PC-9 (cell line): ENCODE measurements at regions not wholly inside any gene's neighbourhood (a gene's known extent, or its start where the extent isn't known, plus 50 kb on each side); places are given as distances from the start of the nearest gene placed in this dataset.

Experiments used
- BruUV-seq: library from RNA; stranded (reverse); fragments of 400-500 nt; replicated peaks from 2 replicates; lab custom pipeline; 2021; lab: Mats Ljungman, UMichigan
- CTCF ChIA-PET: fragments of 300-600 bp; sonication (Branson Sonifier 250); formaldehyde crosslinking; loops from one replicate; lab custom pipeline; 2022; ENCODE audit warnings: antibody characterized with exemption; lab: Charles Lee
- POLR2A ChIA-PET: fragments of 300-600 bp; sonication (Branson Sonifier 250); formaldehyde crosslinking; loops from one replicate; lab custom pipeline; 2022; ENCODE audit warnings: antibody characterized with exemption; ENCODE audit not compliant: unreplicated experiment; lab: Charles Lee
- DNase-seq, 2 experiments: peaks; one replicate each; pipeline versions ENCODE4 v3.0.0 to v3.0.0-alpha.2; 2015 to 2022; ENCODE audit warnings: mixed read lengths in 1 of 2
- H2AFZ ChIP-seq: fragments of 200-600 bp; sonication (generic); 2 replicates; pipeline ENCODE4 v1.8.1; 2017; ENCODE audit warnings: antibody characterized with exemption
- H3F3A ChIP-seq: fragments of 200-600 bp; sonication (generic); 2 replicates; pipeline ENCODE4 v1.8.1; 2017; ENCODE audit warnings: antibody characterized with exemption, mild to moderate bottlenecking, low read depth; ENCODE audit not compliant: insufficient read depth
- H3K27ac ChIP-seq: fragments of 200-600 bp; sonication (generic); 2 replicates; pipeline ENCODE4 v1.6.1; 2016; ENCODE audit warnings: mixed run types
- H3K27me3 ChIP-seq: fragments of 200-600 bp; sonication (generic); 2 replicates; pipeline ENCODE4 v1.6.1; 2016; ENCODE audit warnings: low read depth, mixed run types; ENCODE audit not compliant: insufficient read depth
- H3K36me3 ChIP-seq: fragments of 200-600 bp; sonication (generic); 2 replicates; pipeline ENCODE4 v1.6.1; 2016; ENCODE audit warnings: low read depth, mixed run types
- H3K4me1 ChIP-seq: fragments of 200-600 bp; sonication (generic); replicated peaks from 2 replicates; pipeline ENCODE4 v1.6.1; 2016; ENCODE audit warnings: mixed run types; ENCODE audit not compliant: insufficient read depth
- H3K4me2 ChIP-seq: fragments of 200-600 bp; sonication (generic); 2 replicates; pipeline ENCODE4 v1.6.1; 2017; ENCODE audit warnings: mixed run types
- H3K4me3 ChIP-seq: fragments of 200-600 bp; sonication (generic); 2 replicates; pipeline ENCODE4 v1.6.1; 2016; ENCODE audit warnings: mixed run types
- H3K79me2 ChIP-seq: fragments of 200-600 bp; sonication (generic); 2 replicates; pipeline ENCODE4 v1.6.1; 2017; ENCODE audit warnings: low read depth, mixed run types
- H3K9me2 ChIP-seq: fragments of 200-600 bp; sonication (generic); 2 replicates; pipeline ENCODE4 v1.8.1; 2017; ENCODE audit warnings: mild to moderate bottlenecking; ENCODE audit not compliant: insufficient read depth
- H3K9me3 ChIP-seq: fragments of 200-600 bp; sonication (generic); 2 replicates; pipeline ENCODE4 v1.8.1; 2016; ENCODE audit warnings: low read depth; ENCODE audit not compliant: insufficient read depth
- H4K20me1 ChIP-seq: fragments of 200-600 bp; sonication (generic); 2 replicates; pipeline ENCODE4 v1.8.1; 2017; ENCODE audit not compliant: insufficient read depth
- EZH2 ChIP-seq: fragments of 200-600 bp; sonication (generic); IDR thresholded peaks from 2 replicates; pipeline ENCODE4 v1.8.0; 2017; ENCODE audit warnings: antibody characterized with exemption, low read depth
- intact Hi-C: fragments of 100-400 bp; cut with micrococcal nuclease; formaldehyde crosslinking; loops from one replicate; pipeline ENCODE4 v1.10.0; 2022; ENCODE audit not compliant: unreplicated experiment
- TF ChIP-seq, protein P1 (sequence below): fragments of 200-600 bp; sonication (generic); conservative IDR thresholded peaks from 2 replicates; pipeline ENCODE4 v1.6.1; 2017; ENCODE audit warnings: mixed run types, antibody characterized with exemption, mild to moderate bottlenecking, moderate library complexity

DNA sequence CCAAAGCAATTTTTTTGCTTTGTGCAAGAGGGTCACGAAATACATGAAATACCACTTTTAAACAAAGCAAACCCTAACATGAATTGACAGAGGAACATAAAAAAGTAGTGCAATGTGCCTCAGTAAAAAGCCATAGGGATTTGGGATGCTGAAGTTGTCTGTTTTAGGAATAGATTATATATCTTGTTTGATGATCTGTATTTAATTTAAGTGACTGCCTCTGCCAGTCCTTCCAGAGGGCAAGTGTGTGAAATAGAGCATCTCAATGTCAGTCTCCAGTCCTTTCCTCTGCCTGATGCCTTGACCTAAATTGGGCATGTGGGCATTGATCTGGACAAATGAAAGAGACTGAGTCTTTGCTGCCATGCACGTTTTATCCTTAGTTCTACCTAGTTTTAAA is 222.8 kb downstream of the PTPRC start:
- Histone ChIP-seq H3K9me3 (no peaks in the 10 kb centered on the region; the same call in 1 of the 2 replicates), H2AFZ (no peak overlapping the region), H3F3A (no peaks in the 10 kb centered on the region; the same call in 1 of the 2 replicates), H3K4me1 (no peaks in the 10 kb centered on the region), H3K4me2 (no peak overlapping the region), H3K27ac (no peak overlapping the region), H3K9me2 (no peaks in the 10 kb centered on the region), H3K4me3 (no peak overlapping the region), H3K79me2 (no peaks in the 10 kb centered on the region), H4K20me1 (no peaks in the 10 kb centered on the region), H3K36me3 (no peaks in the 10 kb centered on the region), H3K27me3 (no peaks in the 10 kb centered on the region)
- TF ChIP-seq EZH2 = no peak
- TF ChIP-seq, protein P1, sequence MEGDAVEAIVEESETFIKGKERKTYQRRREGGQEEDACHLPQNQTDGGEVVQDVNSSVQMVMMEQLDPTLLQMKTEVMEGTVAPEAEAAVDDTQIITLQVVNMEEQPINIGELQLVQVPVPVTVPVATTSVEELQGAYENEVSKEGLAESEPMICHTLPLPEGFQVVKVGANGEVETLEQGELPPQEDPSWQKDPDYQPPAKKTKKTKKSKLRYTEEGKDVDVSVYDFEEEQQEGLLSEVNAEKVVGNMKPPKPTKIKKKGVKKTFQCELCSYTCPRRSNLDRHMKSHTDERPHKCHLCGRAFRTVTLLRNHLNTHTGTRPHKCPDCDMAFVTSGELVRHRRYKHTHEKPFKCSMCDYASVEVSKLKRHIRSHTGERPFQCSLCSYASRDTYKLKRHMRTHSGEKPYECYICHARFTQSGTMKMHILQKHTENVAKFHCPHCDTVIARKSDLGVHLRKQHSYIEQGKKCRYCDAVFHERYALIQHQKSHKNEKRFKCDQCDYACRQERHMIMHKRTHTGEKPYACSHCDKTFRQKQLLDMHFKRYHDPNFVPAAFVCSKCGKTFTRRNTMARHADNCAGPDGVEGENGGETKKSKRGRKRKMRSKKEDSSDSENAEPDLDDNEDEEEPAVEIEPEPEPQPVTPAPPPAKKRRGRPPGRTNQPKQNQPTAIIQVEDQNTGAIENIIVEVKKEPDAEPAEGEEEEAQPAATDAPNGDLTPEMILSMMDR = no peak
- POLR2A ChIA-PET = no interaction called here
- intact Hi-C loops = no loop called here
- CTCF ChIA-PET = no interaction called here
- BruUV-seq = no TSS peak
- no peak for DNase-seq

DNA sequence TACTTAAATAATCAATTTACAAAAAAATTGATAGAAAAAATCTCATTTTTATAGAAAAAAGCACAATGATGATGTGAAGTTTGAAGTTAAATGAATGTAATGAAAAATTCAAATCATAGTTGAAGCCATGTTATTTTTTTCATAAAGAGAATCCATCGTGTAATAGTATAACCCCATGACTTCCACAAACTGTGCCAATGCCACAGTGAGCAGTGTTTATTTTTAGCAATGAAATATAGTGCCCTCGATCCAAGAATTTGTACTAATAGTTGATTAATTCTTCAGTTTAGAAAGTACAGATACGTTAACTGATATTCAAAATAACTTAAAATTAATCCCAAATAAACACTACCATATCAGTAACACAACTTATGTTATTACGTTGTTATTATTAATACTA is 225.9 kb downstream of the PTPRC start:
- H3K79me2 ChIP-seq = no peaks in the 10 kb centered on the region
- H4K20me1 ChIP-seq = no peaks in the 10 kb centered on the region
- H3K4me1 ChIP-seq = no peaks in the 10 kb centered on the region
- DNase-seq = no peak
- POLR2A ChIA-PET = no interaction called here
- H3K9me2 ChIP-seq = no peaks in the 10 kb centered on the region
- H3K27ac ChIP-seq = no peak overlapping the region
- CTCF ChIA-PET = no interaction called here
- H2AFZ ChIP-seq = no peak overlapping the region
- H3F3A ChIP-seq = no peaks in the 10 kb centered on the region; the same call in 1 of the 2 replicates
- H3K4me2 ChIP-seq = no peak overlapping the region
- no peaks in the 10 kb centered on the region for H3K9me3 ChIP-seq
- BruUV-seq = no TSS peak
- no peaks in the 10 kb centered on the region for H3K27me3 ChIP-seq
- no peaks in the 10 kb centered on the region for H3K36me3 ChIP-seq
- H3K4me3 ChIP-seq = no peak overlapping the region
- intact Hi-C loops = no loop called here
- TF ChIP-seq, protein P1 = no peak
- no peak for TF ChIP-seq EZH2

DNA sequence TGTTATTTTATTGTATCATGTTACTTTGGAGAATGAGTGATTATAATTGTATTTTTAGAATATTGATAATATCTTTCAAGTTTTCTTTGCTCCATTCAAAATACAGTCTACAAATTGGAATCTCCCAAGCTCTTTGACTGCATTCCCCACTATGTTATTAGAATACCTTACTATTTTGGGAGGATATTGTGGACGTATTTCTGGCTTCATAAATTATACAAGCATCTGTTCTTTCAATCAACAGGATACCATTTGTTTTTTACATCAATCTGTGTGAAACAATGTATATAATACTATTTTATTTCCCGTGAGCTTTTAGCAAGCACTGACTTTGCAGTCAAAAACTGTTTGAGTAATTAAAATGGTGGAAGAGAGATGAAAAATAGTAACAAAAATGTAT is 226.5 kb downstream of the PTPRC start:
- Histone ChIP-seq H3K4me3 (no peak overlapping the region), H3K27ac (no peak overlapping the region), H3K9me2 (no peaks in the 10 kb centered on the region), H3K79me2 (no peaks in the 10 kb centered on the region), H2AFZ (no peak overlapping the region), H3K9me3 (no peaks in the 10 kb centered on the region), H3K4me2 (no peak overlapping the region), H3K36me3 (no peaks in the 10 kb centered on the region), H4K20me1 (no peaks in the 10 kb centered on the region), H3F3A (no peaks in the 10 kb centered on the region; the same call in 1 of the 2 replicates), H3K4me1 (no peaks in the 10 kb centered on the region), H3K27me3 (no peaks in the 10 kb centered on the region)
- no peak for DNase-seq
- no TSS peak for BruUV-seq
- CTCF ChIA-PET = no interaction called here
- no peak for TF ChIP-seq EZH2
- TF ChIP-seq, protein P1 = no peak
- intact Hi-C loops = no loop called here
- POLR2A ChIA-PET = no interaction called here
